HG03095 (cell line): ENCODE measurements at regions not wholly inside any gene's neighbourhood (a gene's known extent, or its start where the extent isn't known, plus 50 kb on each side); places are given as distances from the start of the nearest gene placed in this dataset.
"Not testable (repeated sequence)": the region's sequence is repeated elsewhere in the genome, so short reads cannot be mapped to it uniquely, and the experiment has no call there.

Experiments used
- ATAC-seq: cut with Tn5 transposase; IDR thresholded peaks from one replicate; pipeline ENCODE4 v1.9.1; 2021; ENCODE audit warnings: moderate library complexity; ENCODE audit not compliant: unreplicated experiment

- ATAC-seq = no peak
Observed at GRCh38 chr2:182548031-182548950, 121.5 kb upstream of the PDE1A start.

- ATAC-seq = no peak
Observed at GRCh38 chr2:182550234-182550633, 123.4 kb upstream of the PDE1A start.

GRCh38 chr2:182552232-182552631 lies 125.4 kb upstream of the PDE1A start:
- ATAC-seq = not testable (repeated sequence)

- not testable (repeated sequence) for ATAC-seq
Observed at GRCh38 chr2:182552785-182553184, 125.9 kb upstream of the PDE1A start.

GRCh38 chr2:182553483-182553882 lies 126.6 kb upstream of the PDE1A start:
- ATAC-seq = peak; percentile 99

- no peak for ATAC-seq
Observed at GRCh38 chr2:182554950-182555349, 128.1 kb upstream of the PDE1A start.

GRCh38 chr2:182558564-182558963 lies 131.7 kb upstream of the PDE1A start:
- ATAC-seq = no peak

- ATAC-seq = no peak
Observed at GRCh38 chr2:182559623-182560022, 132.8 kb upstream of the PDE1A start.

- ATAC-seq = no peak
Observed at GRCh38 chr2:182565911-182566567, 139.2 kb upstream of the PDE1A start.

GRCh38 chr2:182573553-182573952 lies 142.5 kb upstream of the DNAJC10 start:
- ATAC-seq = no peak

GRCh38 chr2:182577816-182578215 lies 138.2 kb upstream of the DNAJC10 start:
- no peak for ATAC-seq

- ATAC-seq = no peak
Observed at GRCh38 chr2:182581196-182581935, 134.7 kb upstream of the DNAJC10 start.

- ATAC-seq = no peak
Observed at GRCh38 chr2:182584462-182584861, 131.6 kb upstream of the DNAJC10 start.

GRCh38 chr2:182585001-182585400 lies 131.1 kb upstream of the DNAJC10 start:
- no peak for ATAC-seq

GRCh38 chr2:182585430-182585829 lies 130.6 kb upstream of the DNAJC10 start:
- ATAC-seq = no peak

GRCh38 chr2:182586426-182586825 lies 129.6 kb upstream of the DNAJC10 start:
- ATAC-seq = no peak

- no peak for ATAC-seq
Observed at GRCh38 chr2:182587831-182588230, 128.2 kb upstream of the DNAJC10 start.

- no peak for ATAC-seq
Observed at GRCh38 chr2:182589121-182589520, 126.9 kb upstream of the DNAJC10 start.

- ATAC-seq = no peak
Observed at GRCh38 chr2:182591774-182592173, 124.3 kb upstream of the DNAJC10 start.

- ATAC-seq = no peak
Observed at GRCh38 chr2:182592691-182593393, 123.2 kb upstream of the DNAJC10 start.
